ENCODE measurements at regions not wholly inside any gene's neighbourhood (a gene's known extent, or its start where the extent isn't known, plus 50 kb on each side); places are given as distances from the start of the nearest gene placed in this dataset.
"Not testable (repeated sequence)": the region's sequence is repeated elsewhere in the genome, so short reads cannot be mapped to it uniquely, and the experiment has no call there.

DNA sequence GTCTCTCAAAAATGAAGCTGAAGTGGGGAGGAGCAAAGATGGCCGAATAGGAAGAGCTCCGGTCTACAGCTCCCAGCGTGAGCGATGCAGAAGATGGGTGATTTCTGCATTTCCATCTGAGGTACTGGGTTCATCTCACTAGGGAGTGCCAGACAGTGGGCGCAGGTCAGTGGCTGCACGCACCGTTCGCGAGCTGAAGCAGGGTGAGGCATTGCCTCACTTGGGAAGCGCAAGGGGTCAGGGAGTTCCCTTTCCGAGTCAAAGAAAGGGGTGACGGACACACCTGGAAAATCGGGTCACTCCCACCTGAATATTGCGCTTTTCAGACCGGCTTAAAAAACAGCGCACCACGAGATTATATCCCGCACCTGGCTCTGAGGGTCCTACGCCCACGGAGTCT lies 132.8 kb downstream of the RSL24D1 start:
- TF ChIP-seq POLR2AphosphoS5 (IDR thresholded peaks at IDR 0.05; ENCODE audit: low read depth, low read length); POLR2A (IDR thresholded peaks at IDR 0.05; ENCODE audit: low read depth, low read length); POU2F2 (IDR thresholded peaks at IDR 0.05; ENCODE audit: low read depth, low read length); TAF1 (IDR thresholded peaks at IDR 0.05; ENCODE audit: low read depth, low read length); SPI1 (IDR thresholded peaks at IDR 0.05; ENCODE audit: low read depth, low read length); PAX5 (IDR thresholded peaks at IDR 0.05; ENCODE audit: insufficient read depth, low read length, severe bottlenecking): not testable (repeated sequence)
